GM12864 (cell line): ENCODE measurements at regions not wholly inside any gene's neighbourhood (a gene's known extent, or its start where the extent isn't known, plus 50 kb on each side); places are given as distances from the start of the nearest gene placed in this dataset.
"Not testable (repeated sequence)": the region's sequence is repeated elsewhere in the genome, so short reads cannot be mapped to it uniquely, and the experiment has no call there.

Experiments
- DNase-seq: peaks from one replicate; pipeline ENCODE4 v3.0.0-alpha.2; 2011; ENCODE audit warnings: low read depth
- H3K4me3 ChIP-seq: 2 replicates; pipeline ENCODE4 v1.5.1; 2011; ENCODE audit warnings: mild to moderate bottlenecking, low read depth, low read length, control low read depth
- TF ChIP-seq, protein P1 (sequence below): IDR thresholded peaks from 2 replicates; pipeline ENCODE4 v1.5.1; 2011; ENCODE audit warnings: low read depth, mild to moderate bottlenecking, moderate library complexity, low read length, control low read depth, inconsistent platforms; ENCODE audit errors: missing control alignments

DNA sequence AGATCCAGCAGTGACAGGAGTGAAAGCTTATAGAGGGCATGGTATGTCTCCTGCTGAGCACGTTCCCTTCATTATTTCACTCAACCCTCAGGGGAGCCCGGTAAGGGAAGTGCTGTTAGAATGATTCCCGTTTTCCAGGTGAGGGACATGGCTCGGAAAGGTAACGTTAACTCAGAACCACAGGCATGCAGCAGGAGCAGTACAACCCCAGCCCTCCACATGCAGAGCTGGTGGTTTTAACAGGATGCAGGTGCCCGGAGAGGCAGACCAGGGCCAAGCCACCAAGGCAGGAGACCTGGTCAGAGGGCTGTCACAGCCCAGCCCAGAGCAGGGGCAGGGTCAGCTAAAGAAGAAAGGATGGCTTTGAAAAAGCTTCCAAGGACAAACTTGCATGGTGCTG, 268.5 kb downstream of the SH3BP4 start:
- no peak overlapping the region for H3K4me3 ChIP-seq
- TF ChIP-seq, protein P1, sequence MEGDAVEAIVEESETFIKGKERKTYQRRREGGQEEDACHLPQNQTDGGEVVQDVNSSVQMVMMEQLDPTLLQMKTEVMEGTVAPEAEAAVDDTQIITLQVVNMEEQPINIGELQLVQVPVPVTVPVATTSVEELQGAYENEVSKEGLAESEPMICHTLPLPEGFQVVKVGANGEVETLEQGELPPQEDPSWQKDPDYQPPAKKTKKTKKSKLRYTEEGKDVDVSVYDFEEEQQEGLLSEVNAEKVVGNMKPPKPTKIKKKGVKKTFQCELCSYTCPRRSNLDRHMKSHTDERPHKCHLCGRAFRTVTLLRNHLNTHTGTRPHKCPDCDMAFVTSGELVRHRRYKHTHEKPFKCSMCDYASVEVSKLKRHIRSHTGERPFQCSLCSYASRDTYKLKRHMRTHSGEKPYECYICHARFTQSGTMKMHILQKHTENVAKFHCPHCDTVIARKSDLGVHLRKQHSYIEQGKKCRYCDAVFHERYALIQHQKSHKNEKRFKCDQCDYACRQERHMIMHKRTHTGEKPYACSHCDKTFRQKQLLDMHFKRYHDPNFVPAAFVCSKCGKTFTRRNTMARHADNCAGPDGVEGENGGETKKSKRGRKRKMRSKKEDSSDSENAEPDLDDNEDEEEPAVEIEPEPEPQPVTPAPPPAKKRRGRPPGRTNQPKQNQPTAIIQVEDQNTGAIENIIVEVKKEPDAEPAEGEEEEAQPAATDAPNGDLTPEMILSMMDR, result no peak
- DNase-seq, result no peak

DNA sequence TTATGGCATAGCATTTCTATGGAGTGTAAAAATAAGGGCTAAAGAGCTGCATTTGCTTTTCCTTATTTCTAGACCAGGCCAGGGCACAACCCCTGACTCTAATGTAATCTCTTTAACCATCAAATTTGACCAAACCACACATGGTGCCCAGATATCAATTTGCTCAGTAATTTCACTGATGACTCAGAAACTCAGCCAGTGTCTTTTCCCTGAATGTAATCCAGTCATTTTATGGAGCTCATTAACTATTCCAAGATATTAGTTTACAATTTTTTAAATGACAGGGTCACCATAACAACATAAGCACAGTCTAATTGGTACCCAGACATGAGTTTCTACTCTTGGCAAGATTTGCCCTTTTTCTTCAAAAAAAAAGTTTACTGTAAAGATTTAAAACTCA, 270.8 kb upstream of the AGAP1 start:
- TF ChIP-seq, protein P1, result no peak
- DNase-seq, result no peak

DNA sequence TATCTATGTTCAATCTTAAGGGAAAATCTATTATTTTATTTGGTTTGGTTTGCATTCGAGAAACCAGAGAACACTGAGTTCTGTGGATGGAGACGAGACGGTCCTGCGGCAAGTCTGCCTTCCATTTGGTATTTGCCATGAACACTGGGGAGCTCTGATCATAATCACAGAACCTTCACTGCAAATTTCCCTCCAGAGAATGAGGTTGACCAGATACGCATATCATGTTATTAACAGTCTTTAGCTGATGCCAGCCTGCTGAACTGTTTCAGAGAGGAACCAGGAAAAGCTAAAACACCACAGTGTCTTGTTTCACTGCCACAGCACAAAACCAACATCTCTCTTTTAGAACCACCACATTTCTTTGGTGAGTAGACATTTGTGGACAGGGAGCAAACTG, 269.4 kb upstream of the AGAP1 start:
- no peak overlapping the region for H3K4me3 ChIP-seq
- TF ChIP-seq, protein P1, result no peak
- DNase-seq, result no peak

More for the DNA sequence above, 270.8 kb upstream of the AGAP1 start:
- no peak overlapping the region for H3K4me3 ChIP-seq

DNA sequence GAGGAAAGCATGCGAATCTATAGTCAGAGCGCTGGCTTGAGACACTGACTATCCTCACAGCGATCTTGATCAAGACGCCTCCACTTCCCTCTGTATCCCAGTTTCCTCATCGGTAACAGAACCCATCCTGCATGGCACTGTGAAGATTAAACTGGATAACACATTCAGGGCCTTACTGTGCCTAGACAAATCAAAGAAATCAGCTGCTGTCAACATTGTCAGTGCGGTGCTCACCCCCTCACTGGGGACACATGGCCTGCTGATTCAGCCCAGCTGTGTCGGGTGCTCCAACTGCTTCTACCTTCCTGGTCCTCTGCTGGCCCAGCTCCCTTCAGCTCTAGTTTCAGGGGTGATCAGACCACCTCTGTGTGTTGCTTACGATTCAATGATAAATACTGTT, 268.6 kb upstream of the AGAP1 start:
- TF ChIP-seq, protein P1, result no peak
- no peak overlapping the region for H3K4me3 ChIP-seq
- no peak for DNase-seq

DNA sequence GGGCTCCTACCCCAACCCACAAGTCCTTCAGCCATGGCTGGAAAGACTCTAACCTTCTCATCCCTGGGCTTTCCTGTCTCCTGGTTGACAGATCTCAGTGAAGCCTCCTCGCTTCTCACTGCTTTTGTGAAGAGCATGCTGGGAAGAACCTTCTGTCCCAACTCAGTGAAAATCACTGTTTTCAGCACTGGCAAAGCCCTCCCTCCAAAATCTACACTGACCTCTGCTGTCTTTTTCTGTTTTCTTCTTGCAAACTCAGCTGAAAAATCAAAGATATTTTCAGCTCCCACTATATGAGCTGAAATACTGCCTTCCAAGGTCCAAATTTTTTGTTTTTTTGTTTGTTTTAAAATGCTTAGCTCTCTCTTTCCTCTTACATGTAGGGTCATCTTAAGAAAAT, 266.3 kb upstream of the AGAP1 start:
- H3K4me3 ChIP-seq, result no peak overlapping the region
- no peak for DNase-seq
- TF ChIP-seq, protein P1, result no peak

DNA sequence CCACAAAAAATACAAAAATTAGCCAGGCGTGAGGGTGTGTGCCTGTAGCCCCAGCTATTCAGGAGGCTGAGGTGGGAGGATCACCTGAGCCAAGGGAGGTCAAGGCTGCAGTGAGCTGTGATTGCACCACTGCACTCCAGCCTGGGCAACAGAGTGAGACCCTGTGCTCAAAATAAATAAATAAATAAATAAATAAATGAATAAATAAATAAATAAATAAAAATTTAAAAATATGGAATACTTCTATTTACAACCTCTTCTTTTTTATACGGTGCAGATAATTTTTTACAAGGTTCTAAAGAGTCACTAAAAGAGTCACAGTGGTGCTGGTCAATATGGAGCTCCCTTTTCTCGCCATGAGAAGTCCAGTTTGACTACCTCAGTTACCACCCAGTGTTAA, 265.4 kb upstream of the AGAP1 start:
- not testable (repeated sequence) for DNase-seq, H3K4me3 ChIP-seq

DNA sequence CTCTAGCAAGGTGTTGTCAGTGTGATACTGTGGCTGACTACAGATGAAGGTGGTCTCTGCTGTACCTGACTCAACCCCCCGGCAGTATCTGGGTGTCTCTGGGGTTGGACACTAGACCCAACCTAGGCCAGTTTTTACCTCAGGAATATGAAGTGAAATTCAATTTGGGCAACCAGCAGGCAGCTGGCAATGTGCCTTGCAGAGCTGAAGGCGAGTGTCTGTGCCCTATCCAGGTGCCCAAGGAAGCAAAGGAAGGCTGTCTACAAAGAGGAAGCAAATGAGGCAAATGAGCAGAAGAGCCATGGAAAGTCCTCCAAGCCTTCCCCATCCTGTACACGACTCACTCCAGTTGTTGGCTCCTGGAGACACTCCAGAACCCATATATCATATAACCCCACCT, 264.6 kb upstream of the AGAP1 start:
- DNase-seq, result no peak
- TF ChIP-seq, protein P1, result no peak

More for the DNA sequence above, 264.6 kb upstream of the AGAP1 start:
- no peak overlapping the region for H3K4me3 ChIP-seq
